GM18868 (cell line): ENCODE measurements at regions not wholly inside any gene's neighbourhood (a gene's known extent, or its start where the extent isn't known, plus 50 kb on each side); places are given as distances from the start of the nearest gene placed in this dataset.
A peak's percentile ranks its signal among the peaks of the same experiment; 100 is the strongest.

Experiments used
- ATAC-seq: cut with Tn5 transposase; IDR thresholded peaks from one replicate; pipeline ENCODE4 v1.9.1; 2021; ENCODE audit warnings: mild to moderate bottlenecking, moderate library complexity; ENCODE audit not compliant: unreplicated experiment

DNA sequence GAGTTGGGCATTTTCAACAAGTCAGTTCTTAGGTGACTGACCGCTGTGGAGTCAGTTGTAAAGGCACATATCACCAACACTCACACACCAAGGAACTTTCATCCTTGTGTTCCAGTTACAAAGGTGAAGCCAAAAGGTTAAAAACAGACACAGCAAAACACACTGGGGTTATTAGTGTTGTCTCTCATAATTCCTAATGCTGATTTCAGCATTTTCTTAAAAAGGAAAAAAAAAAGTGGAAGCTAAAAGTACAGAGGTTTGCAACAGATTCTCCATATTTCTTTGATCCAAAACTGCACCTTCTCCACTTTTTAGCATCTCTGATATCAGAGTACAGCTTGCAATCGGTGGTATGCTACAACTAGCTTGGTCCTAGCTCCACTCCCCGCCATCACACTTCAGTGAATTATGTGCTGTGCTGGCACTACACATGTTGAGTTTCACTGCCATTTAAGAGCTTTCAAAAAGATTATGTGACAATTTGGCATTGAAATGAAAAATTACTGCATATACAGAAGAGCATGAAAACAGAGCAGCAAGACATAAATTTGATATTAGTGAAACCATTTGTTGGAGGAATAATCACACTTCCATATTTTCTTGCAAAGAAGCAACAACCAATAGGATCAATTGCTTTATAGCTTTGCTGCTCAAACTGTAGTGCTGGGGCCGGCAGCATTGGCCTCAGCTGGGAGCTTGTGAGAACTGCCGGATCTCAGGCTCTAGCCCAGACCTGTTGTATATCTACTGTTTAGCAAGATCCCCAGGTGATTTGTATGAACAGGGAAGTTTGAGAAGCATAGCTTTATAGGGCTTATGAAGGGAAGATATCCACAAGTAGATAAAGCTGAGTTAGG, 62.3 kb upstream of the DAPL1 start:
- ATAC-seq, result no peak

GRCh38 chr2:158733430-158733755, 61.7 kb upstream of the DAPL1 start:
- ATAC-seq, result no peak

GRCh38 chr2:158734442-158734841, 60.7 kb upstream of the DAPL1 start:
- no peak for ATAC-seq

- no peak for ATAC-seq
These were observed 59.1 kb upstream of the DAPL1 start for GRCh38 chr2:158735822-158736580.

DNA sequence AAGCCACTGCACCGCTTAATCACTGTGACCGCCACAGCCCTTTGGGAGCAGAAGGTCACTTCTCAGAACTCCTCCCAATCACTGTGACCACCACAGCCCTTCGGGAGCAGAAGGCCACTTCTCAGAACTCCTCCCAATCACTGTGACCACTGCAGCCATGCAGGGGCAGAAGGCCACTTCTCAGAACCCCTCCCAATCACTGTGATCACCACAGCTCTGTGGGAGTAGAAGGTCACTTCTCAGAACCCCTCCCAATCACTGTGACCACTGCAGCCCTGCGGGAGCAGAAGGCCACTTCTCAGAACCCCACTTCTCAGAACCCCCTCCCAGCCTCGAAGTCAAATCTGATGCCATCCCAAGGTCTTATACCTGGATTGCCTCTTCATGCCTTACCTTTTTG, 56.8 kb upstream of the DAPL1 start:
- ATAC-seq, result no peak

GRCh38 chr2:158740127-158740526, 55.0 kb upstream of the DAPL1 start:
- ATAC-seq, result no peak

GRCh38 chr2:158740621-158741020, 54.5 kb upstream of the DAPL1 start:
- no peak for ATAC-seq

DNA sequence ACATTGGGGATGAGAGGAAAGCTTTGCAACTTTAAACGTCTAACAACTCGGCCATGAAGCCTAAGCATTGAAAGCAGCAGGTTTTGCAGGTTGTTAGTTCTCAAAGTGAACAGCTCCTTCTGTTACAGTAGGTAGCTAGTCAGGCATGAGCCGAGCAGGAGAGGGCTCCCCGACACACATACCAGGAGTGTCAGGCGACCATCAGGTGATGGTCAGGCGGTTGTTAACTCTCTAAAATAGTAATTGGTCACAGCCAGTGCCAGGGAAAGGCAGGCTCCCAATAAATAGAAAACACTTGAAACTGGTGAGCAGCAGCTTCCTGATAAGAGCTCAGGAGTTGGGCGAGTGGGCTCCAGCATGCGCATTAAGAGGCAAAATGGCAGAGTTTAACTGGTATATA, 53.5 kb upstream of the DAPL1 start:
- no peak for ATAC-seq

DNA sequence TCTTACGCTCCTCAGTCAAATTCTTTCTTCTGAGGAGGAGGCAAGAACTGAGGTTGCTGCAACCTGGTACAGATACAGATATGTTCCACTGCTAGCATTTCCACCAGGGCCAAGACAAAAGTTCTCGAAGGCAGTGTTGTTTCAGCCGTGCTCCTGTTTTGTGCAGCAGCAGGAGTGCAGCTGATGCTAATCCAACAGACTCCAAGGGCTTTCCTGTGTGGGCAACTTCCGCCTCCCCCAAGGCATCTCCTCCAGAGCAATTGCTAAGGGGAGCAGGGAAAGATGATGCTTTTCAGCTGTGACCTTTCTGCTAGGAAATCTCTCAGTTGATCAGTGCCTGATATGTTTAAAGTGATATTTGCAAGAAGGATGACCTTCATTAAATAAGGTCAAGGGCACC, 52.6 kb upstream of the DAPL1 start:
- no peak for ATAC-seq

- no peak for ATAC-seq
These were observed 51.7 kb upstream of the DAPL1 start for GRCh38 chr2:158743466-158743865.

DNA sequence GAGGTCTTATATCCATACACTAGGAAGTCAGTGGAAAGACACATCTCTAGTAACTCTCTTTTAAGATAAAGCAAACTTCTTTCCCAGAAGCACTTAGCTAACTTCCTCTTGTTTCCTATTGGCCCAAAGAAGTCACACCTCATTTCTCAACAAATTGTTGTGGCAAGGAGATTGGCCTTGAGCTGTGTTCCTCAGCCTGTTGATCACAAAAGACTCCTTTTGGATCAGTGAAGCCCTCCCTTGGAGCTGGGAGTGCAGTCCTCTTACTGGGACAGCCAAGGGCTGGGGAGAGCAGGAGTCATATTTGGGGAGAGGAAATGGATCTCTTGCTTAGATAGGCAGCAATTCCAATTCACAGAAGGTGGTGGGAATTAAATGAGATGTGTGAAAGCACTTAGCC, 51.2 kb upstream of the DAPL1 start:
- ATAC-seq, result no peak

GRCh38 chr2:158745067-158745865, 49.9 kb upstream of the DAPL1 start:
- peak; percentile 84 for ATAC-seq
